GM21786 (cell line): ENCODE measurements at regions not wholly inside any gene's neighbourhood (a gene's known extent, or its start where the extent isn't known, plus 50 kb on each side); places are given as distances from the start of the nearest gene placed in this dataset.
"Not testable (repeated sequence)": the region's sequence is repeated elsewhere in the genome, so short reads cannot be mapped to it uniquely, and the experiment has no call there.

Source experiments
- ATAC-seq: cut with Tn5 transposase; IDR thresholded peaks from one replicate; pipeline ENCODE4 v1.9.1; 2021; ENCODE audit not compliant: unreplicated experiment

- ATAC-seq = not testable (repeated sequence)
Observed at GRCh38 chr11:67877316-67877715, 126.6 kb downstream of the UNC93B1 start.

GRCh38 chr11:67873223-67873622 lies 130.7 kb downstream of the UNC93B1 start:
- not testable (repeated sequence) for ATAC-seq

GRCh38 chr11:67871168-67871567 lies 132.7 kb downstream of the UNC93B1 start:
- ATAC-seq = not testable (repeated sequence)

DNA sequence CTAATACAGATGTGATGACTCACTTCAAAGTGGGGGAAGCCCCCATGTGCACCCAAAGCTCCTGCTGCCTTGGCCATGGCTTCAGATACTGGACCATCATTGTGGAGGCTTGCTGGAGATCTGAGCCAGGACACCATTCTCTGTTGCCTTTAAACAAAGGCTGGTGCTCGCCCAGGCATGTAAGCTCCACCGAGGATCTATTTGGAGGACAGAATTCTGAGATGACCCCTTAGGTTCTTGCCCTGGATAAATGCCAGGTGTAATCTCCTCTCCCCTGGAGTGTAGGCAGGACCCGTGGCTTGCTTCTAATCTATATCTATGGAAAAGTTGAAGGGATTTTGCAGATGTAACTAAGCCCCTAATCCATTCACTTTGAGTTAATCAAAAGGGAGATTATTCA lies 141.0 kb downstream of the UNC93B1 start:
- ATAC-seq = not testable (repeated sequence)

GRCh38 chr11:67859513-67860161 lies 144.3 kb downstream of the UNC93B1 start:
- not testable (repeated sequence) for ATAC-seq

- not testable (repeated sequence) for ATAC-seq
Observed at GRCh38 chr11:67850747-67851146, 153.2 kb downstream of the UNC93B1 start.

DNA sequence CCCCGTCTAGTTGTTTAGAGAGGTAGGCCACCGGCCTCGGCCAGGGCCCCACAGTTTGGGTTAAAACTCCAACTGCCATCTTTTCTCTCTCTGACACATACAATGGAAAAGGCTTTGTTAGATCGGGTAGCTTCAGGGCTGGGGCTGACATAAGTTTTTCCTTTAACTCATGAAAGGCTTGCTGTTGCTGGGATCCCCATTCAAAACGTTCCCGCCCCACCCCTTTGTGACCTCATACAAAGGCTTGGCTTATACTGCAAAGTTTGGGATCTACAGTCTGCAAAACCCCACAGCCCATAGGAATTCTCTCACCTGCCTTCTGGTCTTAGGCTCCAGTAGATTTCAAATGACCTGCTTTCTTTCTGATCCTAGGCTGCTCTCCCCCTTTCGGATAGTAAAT lies 154.1 kb downstream of the UNC93B1 start:
- not testable (repeated sequence) for ATAC-seq

DNA sequence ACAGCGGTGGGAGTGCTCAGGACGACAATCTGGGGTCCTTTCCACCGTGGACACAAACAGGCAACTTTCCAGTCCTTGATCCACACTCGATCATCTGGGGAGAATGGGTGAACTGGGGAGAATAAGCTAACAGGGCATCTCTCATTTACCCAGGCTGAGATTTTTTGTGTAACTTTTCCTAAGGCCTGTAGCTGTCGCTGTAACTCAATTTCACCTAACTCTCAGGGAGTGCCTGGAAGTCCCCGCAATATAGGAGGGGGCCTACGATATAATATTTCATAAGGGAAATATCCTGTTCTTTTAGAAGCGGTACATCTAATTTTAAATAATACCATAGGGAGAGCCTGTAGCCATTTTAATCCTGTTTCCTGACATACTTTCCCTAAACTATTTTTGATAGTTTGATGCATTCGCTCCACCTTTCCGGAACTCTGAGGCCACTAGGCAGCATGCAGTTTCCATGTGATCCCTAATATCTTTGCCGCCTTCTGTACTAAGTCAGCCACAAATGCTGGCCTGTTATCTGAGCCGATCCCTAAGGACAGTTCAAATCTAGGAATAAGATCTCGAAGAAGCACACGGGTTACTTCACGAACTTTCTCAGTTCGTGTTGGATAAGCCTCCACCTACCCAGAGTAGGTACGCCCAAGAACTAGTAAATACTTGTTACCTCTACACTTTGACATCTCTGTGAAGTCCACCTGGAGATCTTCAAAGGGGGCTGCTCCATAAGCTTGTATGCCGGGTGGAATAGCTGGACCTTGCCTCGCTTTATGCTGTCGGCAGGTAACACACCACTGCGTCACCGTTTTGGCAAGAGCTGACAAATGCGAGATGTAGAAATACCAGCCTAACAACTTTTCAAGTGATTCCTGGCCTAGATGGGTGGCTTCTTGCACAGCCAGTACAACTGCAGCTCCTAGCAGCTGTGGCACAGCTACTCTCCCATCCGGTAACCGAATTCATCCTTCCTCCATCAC lies 155.7 kb downstream of the UNC93B1 start:
- not testable (repeated sequence) for ATAC-seq

DNA sequence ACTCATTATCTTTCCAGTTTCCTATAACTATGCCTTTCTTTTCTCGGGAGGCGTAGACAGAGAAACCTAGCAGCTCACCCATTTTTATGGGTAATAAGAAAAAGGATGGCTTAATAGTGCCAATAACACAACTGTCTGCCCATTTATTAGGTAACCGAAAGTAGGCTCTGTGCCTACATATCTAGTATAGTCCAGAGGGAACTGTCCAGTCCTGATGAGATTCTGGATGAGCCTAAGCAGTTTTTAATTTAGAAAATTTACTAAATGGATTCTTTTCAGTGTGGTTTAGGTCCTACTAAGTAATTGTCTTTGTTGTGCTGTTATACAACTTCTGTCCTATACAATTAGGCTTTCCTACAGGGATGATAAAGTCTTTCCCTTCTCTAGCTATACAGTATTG lies 157.6 kb downstream of the UNC93B1 start:
- not testable (repeated sequence) for ATAC-seq

GRCh38 chr11:67845296-67845695 lies 158.6 kb downstream of the UNC93B1 start:
- ATAC-seq = not testable (repeated sequence)

DNA sequence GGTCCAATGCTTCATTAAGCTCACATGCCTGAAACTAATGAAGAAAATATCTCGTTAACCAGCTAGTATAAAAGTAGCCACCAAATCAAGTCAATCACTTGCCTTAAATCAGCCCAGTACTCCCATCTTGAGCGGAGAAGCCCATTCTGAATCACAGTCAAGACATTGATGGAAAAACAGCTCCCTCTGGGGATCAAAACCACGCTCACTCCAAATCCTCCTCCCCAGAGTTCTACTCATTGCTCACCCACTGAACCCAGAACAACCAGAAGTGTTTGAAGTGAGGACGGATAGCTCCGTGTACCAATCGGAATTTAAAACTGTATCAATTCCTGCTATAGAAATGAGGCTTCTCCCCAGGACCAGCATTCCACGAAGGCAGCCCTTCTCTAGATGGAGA lies 163.3 kb downstream of the UNC93B1 start:
- not testable (repeated sequence) for ATAC-seq

DNA sequence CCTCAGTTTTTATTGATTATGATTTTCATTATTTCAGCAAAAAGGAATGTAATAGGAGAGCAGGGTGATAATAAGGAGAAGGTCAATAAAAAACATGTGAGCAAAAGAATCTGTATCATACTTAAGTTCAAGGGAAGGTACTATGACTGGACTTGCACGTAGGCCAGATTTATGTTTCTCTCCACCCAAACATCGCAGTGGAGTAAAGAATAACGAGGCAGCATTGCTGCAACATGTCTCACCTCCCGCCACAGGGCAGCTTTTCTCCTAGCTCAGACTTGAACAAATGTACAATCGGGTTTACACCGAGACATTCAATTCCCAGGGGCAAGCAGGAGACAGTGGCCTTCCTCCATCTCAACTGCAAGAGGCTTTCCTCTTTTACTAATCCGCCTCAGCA lies 155.7 kb upstream of the ALDH3B2 start:
- not testable (repeated sequence) for ATAC-seq

DNA sequence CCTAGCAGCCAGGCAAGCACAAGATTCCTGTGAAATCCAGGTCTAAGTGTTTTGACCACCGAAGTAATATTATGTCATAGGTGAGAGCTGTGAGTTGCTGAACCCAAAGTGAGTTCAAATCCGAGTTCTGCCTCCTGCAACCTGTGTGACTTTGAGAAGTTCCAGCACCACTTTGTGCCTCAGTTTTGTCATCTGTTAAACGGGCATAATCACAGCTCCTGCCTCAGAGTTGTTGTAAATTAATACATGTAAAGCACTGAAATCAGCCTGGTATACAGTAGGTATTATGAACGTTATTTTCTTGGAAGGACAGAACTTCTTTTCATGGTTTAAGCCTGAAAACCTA lies 152.5 kb upstream of the ALDH3B2 start:
- ATAC-seq = not testable (repeated sequence)

DNA sequence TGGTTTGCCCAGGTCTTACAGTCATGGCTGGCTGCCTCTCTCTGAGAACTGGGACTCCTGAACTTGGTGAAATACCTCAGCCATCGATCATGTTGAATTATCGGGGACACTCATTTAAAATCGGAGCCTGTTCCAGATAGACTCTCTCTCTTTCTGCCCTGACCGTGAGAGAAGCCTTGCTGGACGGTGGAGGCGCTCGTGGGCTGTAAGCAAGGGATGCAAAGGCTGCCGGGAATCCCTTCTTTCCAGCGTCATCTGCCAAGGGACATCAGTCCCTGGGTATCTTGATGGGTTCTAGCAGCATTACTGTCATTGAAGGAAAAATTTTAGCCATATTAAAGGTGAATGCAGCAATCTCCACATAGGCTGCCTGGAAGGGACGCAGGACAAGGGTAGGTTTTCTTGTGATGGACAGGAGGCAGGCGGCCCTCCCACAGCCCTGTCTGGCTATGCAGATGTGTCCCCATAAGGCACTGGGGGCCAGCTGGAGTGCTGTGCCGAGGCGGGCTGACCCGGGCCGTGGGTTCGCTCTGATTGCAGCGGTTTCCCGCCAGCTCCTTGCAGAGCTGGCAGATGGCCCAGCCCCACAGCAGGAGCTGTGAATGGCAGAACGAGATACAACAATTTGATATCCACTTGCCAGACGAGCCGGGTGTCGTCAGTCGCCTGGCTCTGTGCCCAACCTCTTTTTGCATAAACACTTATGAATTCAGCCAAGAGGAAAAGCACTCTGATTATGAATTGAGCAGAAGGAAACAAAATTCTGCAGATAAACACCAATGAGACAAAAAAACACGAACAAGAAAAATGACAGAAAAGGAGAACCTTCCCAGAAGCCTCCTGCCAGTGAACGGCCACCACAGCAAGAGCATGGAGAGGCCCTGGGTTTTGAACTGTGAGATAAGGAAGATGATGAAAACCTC lies 151.9 kb upstream of the ALDH3B2 start:
- not testable (repeated sequence) for ATAC-seq

DNA sequence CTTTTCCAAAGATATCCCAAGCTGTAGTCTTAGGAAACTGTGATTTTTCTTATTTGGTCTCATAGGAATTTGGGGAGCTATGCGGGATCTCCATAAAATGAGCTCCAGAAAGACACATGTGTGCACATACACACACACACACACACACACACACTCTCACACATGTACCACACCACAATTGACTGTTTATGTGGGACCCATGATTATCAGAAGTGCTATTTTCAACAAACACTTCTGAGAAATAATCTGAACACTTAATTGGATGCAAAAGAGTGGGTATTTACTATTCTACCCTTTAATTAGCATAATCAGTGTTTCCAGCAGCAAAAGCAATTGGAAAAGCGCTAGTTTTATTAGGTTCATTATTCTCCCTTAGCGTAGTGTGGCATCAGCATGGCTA lies 150.4 kb upstream of the ALDH3B2 start:
- ATAC-seq = not testable (repeated sequence)

DNA sequence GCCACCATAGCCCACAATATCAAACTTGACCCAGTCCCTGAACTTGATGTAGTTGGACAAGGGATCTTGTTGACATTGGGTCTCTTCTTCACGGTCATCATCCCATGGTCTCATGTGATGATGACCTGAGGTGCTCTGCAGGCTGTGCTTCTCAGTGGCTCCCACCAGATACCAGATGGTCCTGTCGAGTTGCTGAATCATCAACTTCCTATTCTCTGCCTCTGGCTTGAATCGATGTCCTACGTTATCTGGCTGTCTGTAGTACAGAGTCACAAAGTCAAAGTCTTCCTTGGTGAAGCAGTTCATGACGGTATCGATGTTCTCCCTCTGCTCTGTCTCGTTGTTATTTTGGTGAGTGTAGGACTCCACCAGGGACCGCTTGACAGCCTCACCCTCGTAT lies 145.7 kb upstream of the ALDH3B2 start:
- ATAC-seq = no peak

GRCh38 chr11:67817558-67817957 lies 143.1 kb upstream of the ALDH3B2 start:
- ATAC-seq = not testable (repeated sequence)

- ATAC-seq = not testable (repeated sequence)
Observed at GRCh38 chr11:67809301-67809700, 134.9 kb upstream of the ALDH3B2 start.

DNA sequence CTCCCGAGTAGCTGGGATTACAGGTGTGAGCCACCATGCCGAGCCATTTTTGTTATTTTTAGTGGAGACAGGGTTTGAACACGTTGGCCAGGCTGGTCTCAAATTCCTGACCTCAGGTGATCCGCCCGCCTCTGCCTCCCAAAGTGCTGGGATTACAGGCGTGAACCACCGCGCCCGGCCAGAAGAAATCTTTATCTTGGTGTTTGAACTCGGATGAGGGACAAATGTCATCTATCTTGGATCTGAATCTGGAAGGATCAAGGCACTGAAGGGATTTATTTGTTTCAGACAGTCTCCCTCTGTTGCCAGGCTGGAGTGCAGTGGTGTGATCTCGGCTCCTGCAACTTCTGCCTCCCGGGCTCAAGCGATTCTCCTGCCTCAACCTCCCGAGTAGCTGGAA lies 133.5 kb upstream of the ALDH3B2 start:
- not testable (repeated sequence) for ATAC-seq

- not testable (repeated sequence) for ATAC-seq
Observed at GRCh38 chr11:67806728-67807235, 132.4 kb upstream of the ALDH3B2 start.

GRCh38 chr11:67806183-67806582 lies 131.8 kb upstream of the ALDH3B2 start:
- ATAC-seq = not testable (repeated sequence)
